Ishikawa (cell line): ENCODE measurements at regions not wholly inside any gene's neighbourhood (a gene's known extent, or its start where the extent isn't known, plus 50 kb on each side); places are given as distances from the start of the nearest gene placed in this dataset.

Experiments
- CEBPB ChIP-seq: IDR thresholded peaks from 2 replicates; pipeline ENCODE4 v1.6.1; 2012
- CREB1 ChIP-seq: IDR thresholded peaks from 2 replicates; pipeline ENCODE4 v1.6.1; 2012; ENCODE audit warnings: low read depth
- EGR1 ChIP-seq: IDR thresholded peaks from 2 replicates; pipeline ENCODE4 v1.6.1; 2012
- EP300 ChIP-seq: IDR thresholded peaks from 2 replicates; pipeline ENCODE4 v1.6.1; 2012; ENCODE audit warnings: borderline replicate concordance
- FOXM1 ChIP-seq: IDR thresholded peaks from 2 replicates; pipeline ENCODE4 v1.6.1; 2012; ENCODE audit warnings: low read depth, borderline replicate concordance
- MAX ChIP-seq: IDR thresholded peaks from 2 replicates; pipeline ENCODE4 v1.6.1; 2012
- NFIC ChIP-seq: IDR thresholded peaks from 2 replicates; pipeline ENCODE4 v1.6.1; 2012
- RAD21 ChIP-seq: IDR thresholded peaks from 2 replicates; pipeline ENCODE4 v1.6.1; 2012; ENCODE audit warnings: low read depth
- REST ChIP-seq: IDR thresholded peaks from 2 replicates; pipeline ENCODE4 v1.6.1; 2012; ENCODE audit warnings: low read depth, mild to moderate bottlenecking
- TAF1 ChIP-seq: IDR thresholded peaks from 2 replicates; pipeline ENCODE4 v1.6.1; 2012; ENCODE audit warnings: low read depth, mild to moderate bottlenecking
- TCF12 ChIP-seq: IDR thresholded peaks from 2 replicates; pipeline ENCODE4 v1.6.1; 2012; ENCODE audit warnings: low read depth
- TEAD4 ChIP-seq: IDR thresholded peaks from 2 replicates; pipeline ENCODE4 v1.6.1; 2012
- USF1 ChIP-seq: IDR thresholded peaks from 2 replicates; pipeline ENCODE4 v1.6.1; 2012
- YY1 ChIP-seq: IDR thresholded peaks from 2 replicates; pipeline ENCODE4 v1.6.1; 2012; ENCODE audit warnings: low read depth
- ZBTB7A ChIP-seq: IDR thresholded peaks from 2 replicates; pipeline ENCODE4 v1.6.1; 2012; ENCODE audit warnings: low read depth

- TF ChIP-seq FOXM1 (no peak), EP300 (no peak), RAD21 (no peak), MAX (no peak), CREB1 (no peak), CEBPB (no peak), ZBTB7A (no peak), EGR1 (no peak), YY1 (no peak)
These were observed 378.8 kb downstream of the GPAM start for GRCh38 chr10:111804781-111805180.

GRCh38 chr10:111811517-111811916 lies 372.0 kb downstream of the GPAM start:
- TF ChIP-seq REST: no peak
- no peak for TF ChIP-seq YY1
- no peak for TF ChIP-seq TAF1
- TF ChIP-seq MAX: no peak
- TF ChIP-seq TEAD4: no peak
- no peak for TF ChIP-seq EGR1
- TF ChIP-seq CREB1: no peak
- TF ChIP-seq RAD21: no peak
- TF ChIP-seq TCF12: no peak
- no peak for TF ChIP-seq CEBPB
- no peak for TF ChIP-seq NFIC
- TF ChIP-seq EP300: no peak
- no peak for TF ChIP-seq ZBTB7A

- no peak for TF ChIP-seq USF1
- no peak for TF ChIP-seq CEBPB
- TF ChIP-seq NFIC: no peak
- TF ChIP-seq RAD21: no peak
- TF ChIP-seq EP300: no peak
- TF ChIP-seq TEAD4: no peak
- no peak for TF ChIP-seq TCF12
- TF ChIP-seq EGR1: no peak
- TF ChIP-seq YY1: no peak
- no peak for TF ChIP-seq ZBTB7A
These were observed 363.1 kb downstream of the GPAM start for GRCh38 chr10:111820471-111820870.

- TF ChIP-seq NFIC: no peak
- TF ChIP-seq YY1: no peak
- TF ChIP-seq TEAD4: no peak
- TF ChIP-seq TAF1: no peak
- no peak for TF ChIP-seq MAX
- TF ChIP-seq ZBTB7A: no peak
- TF ChIP-seq USF1: no peak
- TF ChIP-seq FOXM1: no peak
- no peak for TF ChIP-seq CEBPB
- TF ChIP-seq EGR1: no peak
- TF ChIP-seq CREB1: no peak
- TF ChIP-seq RAD21: no peak
- TF ChIP-seq TCF12: no peak
- TF ChIP-seq EP300: no peak
- TF ChIP-seq REST: no peak
These were observed 361.7 kb downstream of the GPAM start for GRCh38 chr10:111821871-111822270.

GRCh38 chr10:111822661-111823060 lies 360.9 kb downstream of the GPAM start:
- TF ChIP-seq YY1: no peak
- no peak for TF ChIP-seq REST
- no peak for TF ChIP-seq ZBTB7A
- TF ChIP-seq MAX: no peak
- TF ChIP-seq FOXM1: no peak
- no peak for TF ChIP-seq CREB1
- TF ChIP-seq TEAD4: no peak
- TF ChIP-seq RAD21: no peak
- no peak for TF ChIP-seq NFIC
- no peak for TF ChIP-seq CEBPB
- no peak for TF ChIP-seq EGR1
- no peak for TF ChIP-seq TCF12
- no peak for TF ChIP-seq USF1
- no peak for TF ChIP-seq EP300
